ENCODE measurements at regions not wholly inside any gene's neighbourhood (a gene's known extent, or its start where the extent isn't known, plus 50 kb on each side); places are given as distances from the start of the nearest gene placed in this dataset.
"Not testable (repeated sequence)": the region's sequence is repeated elsewhere in the genome, so short reads cannot be mapped to it uniquely, and the experiment has no call there.

DNA sequence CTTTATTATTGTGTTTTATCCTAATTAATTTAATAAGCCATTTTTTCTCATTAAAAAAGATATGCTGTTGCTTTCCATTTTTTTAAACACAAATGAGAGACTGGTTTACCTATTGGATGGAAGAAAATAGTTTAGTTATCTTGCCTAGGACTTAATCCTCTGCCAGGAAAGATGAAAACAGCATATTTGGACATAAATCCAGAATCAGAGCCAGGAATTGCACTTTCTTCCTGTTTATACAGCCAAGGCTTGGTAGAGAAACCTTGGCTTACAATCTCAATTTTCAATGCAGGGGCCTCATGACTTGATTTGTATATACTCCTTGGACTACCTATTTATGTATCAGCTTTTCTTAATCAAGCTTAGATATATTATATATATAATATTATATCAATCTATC lies 618.8 kb upstream of the SEMA3D start:
- TF ChIP-seq, protein P1, sequence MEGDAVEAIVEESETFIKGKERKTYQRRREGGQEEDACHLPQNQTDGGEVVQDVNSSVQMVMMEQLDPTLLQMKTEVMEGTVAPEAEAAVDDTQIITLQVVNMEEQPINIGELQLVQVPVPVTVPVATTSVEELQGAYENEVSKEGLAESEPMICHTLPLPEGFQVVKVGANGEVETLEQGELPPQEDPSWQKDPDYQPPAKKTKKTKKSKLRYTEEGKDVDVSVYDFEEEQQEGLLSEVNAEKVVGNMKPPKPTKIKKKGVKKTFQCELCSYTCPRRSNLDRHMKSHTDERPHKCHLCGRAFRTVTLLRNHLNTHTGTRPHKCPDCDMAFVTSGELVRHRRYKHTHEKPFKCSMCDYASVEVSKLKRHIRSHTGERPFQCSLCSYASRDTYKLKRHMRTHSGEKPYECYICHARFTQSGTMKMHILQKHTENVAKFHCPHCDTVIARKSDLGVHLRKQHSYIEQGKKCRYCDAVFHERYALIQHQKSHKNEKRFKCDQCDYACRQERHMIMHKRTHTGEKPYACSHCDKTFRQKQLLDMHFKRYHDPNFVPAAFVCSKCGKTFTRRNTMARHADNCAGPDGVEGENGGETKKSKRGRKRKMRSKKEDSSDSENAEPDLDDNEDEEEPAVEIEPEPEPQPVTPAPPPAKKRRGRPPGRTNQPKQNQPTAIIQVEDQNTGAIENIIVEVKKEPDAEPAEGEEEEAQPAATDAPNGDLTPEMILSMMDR (conservative IDR thresholded peaks at IDR 0.05): no peak
- no peak overlapping the region for H3K27ac ChIP-seq

DNA sequence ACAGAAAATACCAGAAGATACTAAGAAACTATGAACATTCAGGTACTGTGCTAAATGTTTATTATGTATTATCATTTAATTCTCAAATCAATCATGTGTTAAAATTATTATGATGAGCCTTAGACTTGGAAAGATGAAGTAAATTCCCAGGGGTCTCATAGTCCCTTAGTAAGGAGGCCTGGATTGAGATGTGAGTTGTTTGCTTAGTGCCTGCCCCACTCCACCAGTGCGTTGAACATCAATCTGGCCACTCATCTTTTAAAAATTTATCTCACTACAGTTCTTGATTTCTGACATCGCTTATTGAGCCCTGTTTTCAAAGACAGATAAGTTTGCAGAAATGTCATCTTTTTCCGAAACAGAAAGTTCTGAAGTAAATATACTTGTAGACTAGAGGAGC lies 618.4 kb upstream of the SEMA3D start:
- no peak overlapping the region for H3K27ac ChIP-seq

DNA sequence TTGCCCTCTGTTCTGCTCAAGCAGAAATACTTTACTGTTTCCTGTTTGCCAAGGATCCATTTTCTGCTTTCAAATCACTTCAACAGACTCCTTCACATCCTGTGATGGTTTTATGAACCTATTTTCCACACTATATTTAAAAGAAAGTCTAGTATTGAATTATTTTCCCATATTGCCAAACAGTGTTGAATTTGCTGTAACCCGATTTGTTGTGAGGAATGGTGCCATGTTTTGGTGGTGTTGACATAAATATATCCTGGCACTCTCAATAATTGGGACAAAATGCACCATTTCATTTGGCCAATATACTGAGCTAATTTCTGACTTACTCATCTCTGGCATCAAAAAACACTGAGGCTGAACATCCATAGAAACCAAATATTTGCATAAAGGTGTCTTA lies 615.4 kb upstream of the SEMA3D start:
- H3K27ac ChIP-seq: no peak overlapping the region
- TF ChIP-seq, protein P1 (conservative IDR thresholded peaks at IDR 0.05): no peak

More for the DNA sequence above, 618.4 kb upstream of the SEMA3D start:
- TF ChIP-seq, protein P1 (conservative IDR thresholded peaks at IDR 0.05): no peak

DNA sequence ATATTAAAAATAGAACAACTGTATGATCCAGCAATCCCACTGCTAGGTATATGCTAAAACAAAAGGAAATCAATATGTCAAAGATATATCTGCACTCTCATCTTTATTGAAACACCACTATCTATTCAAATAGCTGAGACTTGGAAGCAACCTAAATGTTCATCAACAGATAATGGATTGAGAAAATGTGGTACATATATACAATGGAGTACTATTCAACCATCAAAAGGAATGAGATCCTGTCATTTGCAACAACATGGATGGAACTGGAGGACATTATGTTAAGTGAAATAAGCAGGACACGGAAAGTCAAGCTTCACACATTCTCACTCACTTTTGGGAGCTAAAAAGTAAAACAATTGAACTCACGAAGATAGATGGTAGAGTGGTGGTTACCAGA lies 610.1 kb upstream of the SEMA3D start:
- TF ChIP-seq, protein P1 (conservative IDR thresholded peaks at IDR 0.05): no peak
- no peak overlapping the region for H3K27ac ChIP-seq

DNA sequence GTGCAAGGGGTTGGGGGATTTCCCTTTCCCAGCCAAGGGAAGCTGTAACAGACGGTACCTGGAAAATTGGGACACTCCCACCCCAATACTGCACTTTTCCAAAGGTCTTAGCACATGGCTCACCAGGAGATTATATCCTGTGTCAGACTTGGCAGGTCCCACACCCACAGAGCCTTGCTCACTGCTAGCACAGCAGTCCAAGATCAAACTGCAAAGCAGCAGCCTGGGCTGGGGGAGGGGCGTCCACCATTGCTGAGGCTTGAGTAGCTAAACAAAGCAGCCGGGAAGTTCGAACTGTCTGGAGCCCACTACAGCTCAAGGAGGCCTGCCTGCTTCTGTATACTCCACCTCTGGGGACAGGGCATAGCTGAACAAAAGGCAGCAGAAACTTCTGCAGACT lies 604.2 kb upstream of the SEMA3D start:
- H3K27ac ChIP-seq: not testable (repeated sequence)

DNA sequence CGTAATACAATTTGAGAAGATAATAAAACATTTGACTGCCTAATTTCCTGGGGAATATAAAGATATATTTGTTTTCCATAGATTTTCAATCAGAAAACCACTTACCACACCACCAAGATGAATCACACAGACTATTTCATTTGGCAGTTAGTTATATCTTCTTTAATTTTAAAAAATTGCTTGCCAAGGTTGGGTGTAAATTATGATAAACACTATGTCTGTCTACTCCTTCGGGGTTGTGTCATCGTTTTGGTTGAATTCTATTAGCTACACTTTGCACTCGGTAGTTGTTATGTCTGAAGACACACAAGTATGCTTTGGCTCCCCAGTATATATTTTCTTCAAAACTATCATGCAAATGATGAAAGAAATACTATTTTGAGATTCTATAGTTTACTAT lies 594.8 kb upstream of the SEMA3D start:
- TF ChIP-seq, protein P1 (conservative IDR thresholded peaks at IDR 0.05): no peak
- no peak overlapping the region for H3K27ac ChIP-seq

DNA sequence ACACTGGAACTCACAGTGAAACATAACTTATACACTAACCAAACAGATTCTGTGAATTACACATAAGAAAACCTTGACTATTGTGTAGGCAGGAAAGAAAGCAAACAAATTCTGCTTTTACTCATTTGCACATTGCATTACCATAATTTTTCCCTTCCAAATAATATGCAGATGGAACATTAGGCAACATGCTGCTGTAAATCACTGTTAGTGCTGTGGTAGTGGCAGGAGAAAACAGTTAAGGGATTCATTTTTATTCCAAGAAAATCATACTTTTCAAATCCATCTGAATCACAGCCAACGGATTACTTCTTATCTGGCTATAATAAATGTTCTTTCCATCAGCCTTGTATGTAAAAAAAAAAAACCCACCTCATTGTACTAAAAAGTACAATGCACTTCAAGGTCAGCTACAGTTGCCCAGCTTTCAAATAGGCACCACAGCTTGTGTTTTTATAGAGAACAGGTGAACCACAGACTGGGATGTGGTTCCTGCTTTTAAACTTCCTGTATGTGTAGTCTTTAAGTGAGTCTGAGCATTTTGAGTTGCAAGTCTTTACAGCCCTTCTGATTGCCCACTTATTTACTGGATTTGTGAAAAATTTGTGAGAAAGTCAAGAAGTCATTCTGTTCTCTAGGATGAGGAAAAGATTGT lies 590.0 kb upstream of the SEMA3D start:
- TF ChIP-seq, protein P1 (conservative IDR thresholded peaks at IDR 0.05): no peak
- no peak overlapping the region for H3K27ac ChIP-seq

DNA sequence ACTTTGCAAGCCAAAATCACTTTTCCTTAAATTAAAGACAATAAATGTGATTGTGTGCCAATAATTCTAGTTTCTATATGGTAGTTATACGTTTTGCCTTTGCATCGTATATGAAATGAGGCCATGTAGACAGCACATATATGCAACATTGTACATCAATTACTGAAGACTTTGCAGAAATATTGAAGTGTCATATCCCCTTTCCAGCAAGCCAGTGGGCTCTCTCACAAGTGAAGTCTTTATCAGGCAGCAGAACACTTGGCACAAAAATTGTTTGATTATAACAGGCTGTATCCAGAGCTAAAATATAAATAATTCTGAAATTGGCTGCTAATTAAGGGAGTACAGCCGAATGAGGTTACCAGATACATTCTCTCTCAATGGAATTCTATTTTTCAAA lies 588.6 kb upstream of the SEMA3D start:
- TF ChIP-seq, protein P1 (conservative IDR thresholded peaks at IDR 0.05): no peak
- no peak overlapping the region for H3K27ac ChIP-seq
